HEK293T (cell line): ENCODE measurements at regions not wholly inside any gene's neighbourhood (a gene's known extent, or its start where the extent isn't known, plus 50 kb on each side); places are given as distances from the start of the nearest gene placed in this dataset.

Experiments used
- ARNT ChIP-seq: fragments of 450-650 bp; IDR thresholded peaks from 2 replicates; pipeline ENCODE4 v1.6.1; 2017; ENCODE audit warnings: mild to moderate bottlenecking
- CTBP1 ChIP-seq: fragments of 450-650 bp; IDR thresholded peaks from 2 replicates; pipeline ENCODE4 v1.6.1; 2016; ENCODE audit warnings: borderline replicate concordance
- ELF4 ChIP-seq: fragments of 450-650 bp; IDR thresholded peaks from 2 replicates; pipeline ENCODE4 v1.6.1; 2017; ENCODE audit warnings: antibody characterized with exemption
- FOXM1 ChIP-seq: fragments of 450-650 bp; IDR thresholded peaks from 2 replicates; pipeline ENCODE4 v1.6.1; 2017; ENCODE audit warnings: mild to moderate bottlenecking, borderline replicate concordance
- LEF1 ChIP-seq: fragments of 450-650 bp; IDR thresholded peaks from 2 replicates; pipeline ENCODE4 v1.6.1; 2017; ENCODE audit warnings: mild to moderate bottlenecking, borderline replicate concordance
- SP1 ChIP-seq: fragments of 450-650 bp; IDR thresholded peaks from 2 replicates; pipeline ENCODE4 v1.6.1; 2017

DNA sequence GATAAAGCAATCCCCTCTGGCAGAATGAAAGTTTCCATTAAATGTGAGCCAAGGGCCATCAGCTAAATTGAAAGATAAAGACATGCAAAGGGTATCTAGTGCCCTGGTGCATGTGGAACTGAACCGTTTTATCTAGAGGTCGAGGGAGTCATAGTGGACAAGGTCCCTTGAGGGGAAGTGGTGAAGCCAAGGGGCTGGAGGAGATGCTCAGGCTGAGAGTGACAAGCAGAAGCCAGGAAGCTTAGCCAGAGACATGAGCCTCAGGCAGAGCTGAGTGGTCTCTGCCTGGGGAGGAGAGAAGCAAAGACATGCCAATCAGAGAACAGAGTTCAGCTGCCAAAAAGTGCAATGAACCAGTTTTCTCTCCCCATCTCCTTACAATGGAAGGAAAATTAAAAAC is 68.1 kb upstream of the SLC10A2 start:
- TF ChIP-seq ELF4, result no peak
- TF ChIP-seq SP1, result no peak
- no peak for TF ChIP-seq FOXM1
- TF ChIP-seq CTBP1, result no peak
- TF ChIP-seq ARNT, result no peak
- no peak for TF ChIP-seq LEF1
